ENCODE measurements at regions not wholly inside any gene's neighbourhood (a gene's known extent, or its start where the extent isn't known, plus 50 kb on each side); places are given as distances from the start of the nearest gene placed in this dataset.

GRCh38 chr5:133845271-133845670 lies 123.2 kb downstream of the C5orf15 start:
- TF ChIP-seq CTCF (conservative IDR thresholded peaks at IDR 0.05 in 1 of 2, IDR thresholded peaks at IDR 0.05 in 1 of 2; ENCODE audit: extremely low read depth in 1 of 2, insufficient read depth in 1 of 2, low read depth in 1 of 2, low read length in 2 of 2), result no peak
- no peak for TF ChIP-seq EZH2 (IDR thresholded peaks at IDR 0.05; ENCODE audit: borderline replicate concordance, low read length)
